GM12878 (cell line): ENCODE measurements at regions not wholly inside any gene's neighbourhood (a gene's known extent, or its start where the extent isn't known, plus 50 kb on each side); places are given as distances from the start of the nearest gene placed in this dataset.

Experiments
- ATAC-seq: fragments of 200-7000 bp; cut with Tn5 transposase; 3 replicates; pipeline ENCODE4 v1.9.1; 2020; ENCODE audit warnings: mild to moderate bottlenecking, moderate library complexity
- BruUV-seq: library from RNA; stranded (reverse); fragments of 400-500 nt; replicated peaks from 2 replicates; lab custom pipeline; 2021; lab: Mats Ljungman, UMichigan
- CTCF ChIA-PET: fragments of 300-600 bp; sonication (Branson Sonifier 250); formaldehyde crosslinking; extraction: SDS; loops from one replicate; lab custom pipeline; 2021; ENCODE audit warnings: inconsistent platforms; lab: Yijun Ruan, JAX
- POLR2A ChIA-PET: fragments of 350-600 bp; formaldehyde crosslinking; extraction: SDS; loops from one replicate; lab custom pipeline; 2021; ENCODE audit warnings: inconsistent platforms; lab: Charles Lee
- RAD21 ChIA-PET: fragments of 300-600 bp; sonication (Branson Sonifier 250); formaldehyde crosslinking; loops from one replicate; lab custom pipeline; 2023; ENCODE audit warnings: antibody characterized with exemption; ENCODE audit not compliant: unreplicated experiment; lab: Charles Lee
- SMC1A ChIA-PET: fragments of 300-600 bp; sonication (Branson Sonifier 250); formaldehyde crosslinking; loops from one replicate; lab custom pipeline; 2023; ENCODE audit not compliant: unreplicated experiment, uncharacterized antibody; lab: Charles Lee
- DNase-seq: peaks from one replicate; pipeline ENCODE4 v3.0.0-alpha.2; 2011; ENCODE audit warnings: low read depth, low spot score
- FAIRE-seq: peaks from 3 replicates; lab custom pipeline; 2011; peaks lifted over from hg19 to GRCh38; lab: Jason Lieb, UNC
- H2AFZ ChIP-seq: 2 replicates; pipeline ENCODE4 v1.6.0; 2011; ENCODE audit warnings: low read depth, low read length, control low read depth; ENCODE audit not compliant: control insufficient read depth
- H3K27ac ChIP-seq: 2 replicates; pipeline ENCODE4 v1.5.1; 2011; ENCODE audit warnings: control low read depth; ENCODE audit not compliant: control insufficient read depth, insufficient read depth
- H3K27me3 ChIP-seq, 2 experiments: replicated peaks in 1 of 2; 2 replicates each; pipeline versions ENCODE4 v1.6.0 to v1.6.1; 2011; ENCODE audit warnings: low read length in 1 of 2; ENCODE audit not compliant: control insufficient read depth in 2 of 2, insufficient read depth in 2 of 2
- H3K36me3 ChIP-seq, 2 experiments: 2 replicates each; pipeline ENCODE4 v1.5.1; 2011; ENCODE audit warnings: low read length in 1 of 2; ENCODE audit not compliant: control insufficient read depth in 2 of 2, insufficient read depth in 2 of 2
- H3K4me1 ChIP-seq: 2 replicates; pipeline ENCODE4 v1.6.1; 2011; ENCODE audit warnings: mild to moderate bottlenecking, low read length, moderate library complexity, mixed read lengths; ENCODE audit not compliant: control insufficient read depth, insufficient read depth
- H3K4me2 ChIP-seq: 2 replicates; pipeline ENCODE4 v1.6.0; 2011; ENCODE audit warnings: control low read depth; ENCODE audit not compliant: control insufficient read depth, insufficient read depth
- H3K4me3 ChIP-seq: fragments of 200-600 bp; sonication (generic); 2 replicates; pipeline ENCODE4 v1.5.1; 2016
- H3K79me2 ChIP-seq: 2 replicates; pipeline ENCODE4 v1.6.0; 2011; ENCODE audit warnings: low read length; ENCODE audit not compliant: control insufficient read depth, insufficient read depth
- H3K9ac ChIP-seq: 2 replicates; pipeline ENCODE4 v1.8.0; 2011; ENCODE audit warnings: low read length, control low read depth, mixed read lengths; ENCODE audit not compliant: control insufficient read depth, insufficient read depth
- H3K9me3 ChIP-seq: replicated peaks from 3 replicates; pipeline ENCODE4 v1.5.1; 2011; ENCODE audit warnings: mild to moderate bottlenecking, low read length; ENCODE audit not compliant: control insufficient read depth, insufficient read depth
- H4K20me1 ChIP-seq: 2 replicates; pipeline ENCODE4 v1.6.0; 2011; ENCODE audit not compliant: control insufficient read depth, insufficient read depth
- ATF2 ChIP-seq: IDR thresholded peaks from 2 replicates; pipeline ENCODE4 v1.6.1; 2012; ENCODE audit warnings: low read length, inconsistent platforms
- BCLAF1 ChIP-seq: fragments of 450-650 bp; IDR thresholded peaks from 2 replicates; pipeline ENCODE4 v1.6.1; 2017; ENCODE audit warnings: antibody characterized with exemption, mild to moderate bottlenecking, moderate library complexity
- EZH2 ChIP-seq: IDR thresholded peaks from 2 replicates; pipeline ENCODE4 v1.6.1; 2012; ENCODE audit warnings: low read depth, mild to moderate bottlenecking, control low read depth, inconsistent platforms, low read length, borderline replicate concordance; ENCODE audit not compliant: control insufficient read depth
- MEF2B ChIP-seq: fragments of 450-650 bp; IDR thresholded peaks from 2 replicates; pipeline ENCODE4 v1.6.1; 2018; ENCODE audit warnings: mild to moderate bottlenecking, moderate library complexity; ENCODE audit not compliant: partially characterized antibody, poor library complexity, severe bottlenecking
- NBN ChIP-seq: fragments of 450-650 bp; IDR thresholded peaks from 2 replicates; pipeline ENCODE4 v1.6.1; 2016
- PML ChIP-seq: IDR thresholded peaks from 2 replicates; pipeline ENCODE4 v1.6.1; 2012; ENCODE audit warnings: low read length, inconsistent platforms
- POU2F2 ChIP-seq: IDR thresholded peaks from 3 replicates; pipeline ENCODE4 v1.6.1; 2011; ENCODE audit warnings: low read depth, mild to moderate bottlenecking, low read length, borderline replicate concordance
- RAD51 ChIP-seq: fragments of 450-650 bp; IDR thresholded peaks from 2 replicates; pipeline ENCODE4 v1.6.1; 2016; ENCODE audit warnings: moderate library complexity, mild to moderate bottlenecking, inconsistent platforms
- RUNX3 ChIP-seq: IDR thresholded peaks from 2 replicates; pipeline ENCODE4 v1.6.1; 2012; ENCODE audit warnings: low read length, inconsistent platforms
- SREBF1 ChIP-seq: IDR thresholded peaks from 2 replicates; pipeline ENCODE4 v1.6.1; 2012; ENCODE audit warnings: mild to moderate bottlenecking, low read length
- SUPT20H ChIP-seq: IDR thresholded peaks from 2 replicates; pipeline ENCODE4 v1.6.1; 2011; ENCODE audit warnings: low read depth, mild to moderate bottlenecking, low read length, moderate library complexity, borderline replicate concordance; ENCODE audit not compliant: control insufficient read depth
- TCF3 ChIP-seq: IDR thresholded peaks from 2 replicates; pipeline ENCODE4 v1.6.1; 2012; ENCODE audit warnings: low read depth, mild to moderate bottlenecking, low read length, borderline replicate concordance; ENCODE audit not compliant: insufficient read depth
- ZNF274 ChIP-seq: IDR thresholded peaks from one replicate; pipeline ENCODE4 v1.8.0; 2011; ENCODE audit not compliant: insufficient read length, insufficient read depth
- ZSCAN29 ChIP-seq: fragments of 450-650 bp; IDR thresholded peaks from 2 replicates; pipeline ENCODE4 v1.6.1; 2017; ENCODE audit warnings: mild to moderate bottlenecking, moderate library complexity
- WGBS: methylation state at CpG from one replicate; pipeline ENCODE4 v1.1.6; 2016; ENCODE audit warnings: low lambda C conversion rate; ENCODE audit not compliant: insufficient replicate concordance, insufficient coverage; ENCODE audit errors: missing lambda C conversion rate; 5-methylcytosine and 5-hydroxymethylcytosine counted together
- in situ Hi-C: fragments of 300-500 bp; cut with MboI; formaldehyde crosslinking; loops from 9 replicates; pipeline ENCODE4 v1.14.3; 2018; ENCODE audit warnings: mixed read lengths
- intact Hi-C: fragments of 100-400 bp; cut with micrococcal nuclease; formaldehyde crosslinking; loops from one replicate; pipeline ENCODE4 v1.14.2; 2022; ENCODE audit not compliant: unreplicated experiment

- Histone ChIP-seq H3K27ac (no peak overlapping the region), H4K20me1 (no peaks in the 10 kb centered on the region), H3K4me2 (no peak overlapping the region), H3K27me3 (no peaks in the 10 kb centered on the region), H3K36me3 (no peaks in the 10 kb centered on the region), H3K9ac (no peak overlapping the region), H3K4me3 (no peak overlapping the region), H3K4me1 (no peaks in the 10 kb centered on the region), H3K79me2 (no peaks in the 10 kb centered on the region), H3K9me3 (peaks cover 3% of the 10 kb centered on the region; the same call in 2 of the 3 replicates), H2AFZ (no peak overlapping the region)
- in situ Hi-C loops (no loop called here), intact Hi-C loops (no loop called here)
- ATAC-seq (no peak), DNase-seq (no peak), FAIRE-seq (no peak)
- SMC1A ChIA-PET, result no interaction called here
- TF ChIP-seq RUNX3 (no peak), RAD51 (no peak), SUPT20H (no peak), ZNF274 (no peak), EZH2 (no peak), NBN (no peak), PML (no peak), ZSCAN29 (no peak), MEF2B (no peak), TCF3 (no peak), ATF2 (no peak), SREBF1 (no peak), POU2F2 (no peak), BCLAF1 (no peak)
- RAD21 ChIA-PET, result no interaction called here
- CTCF ChIA-PET, result interaction anchor here (1.3 kb wide), 1 partner anchor 12 kb away, joined by 3 read pairs; no protein-coding TSS in a partner anchor
- WGBS, result 52% methylated on average over 10 of the region's 10 CpGs
- POLR2A ChIA-PET, result no interaction called here
- BruUV-seq, result no TSS peak
These were observed 141.6 kb upstream of the GDF10 start for GRCh38 chr10:47158116-47159071.
